T-helper 2 cell treated with Interferon-gamma antibody and Interleukin-4, amounts not matched to agents 5 μg/mL and 100 μg/mL, for 36 hours (primary cell): ENCODE measurements at regions not wholly inside any gene's neighbourhood (a gene's known extent, or its start where the extent isn't known, plus 50 kb on each side); places are given as distances from the start of the nearest gene placed in this dataset.

ENCODE experiments used
- DNase-seq: peaks from one replicate; pipeline ENCODE4 v3.0.0; 2021; ENCODE audit warnings: low spot score
- H3K27ac Mint-ChIP-seq: one replicate; pipeline ENCODE4 v1.8.0; 2021; ENCODE audit warnings: mild to moderate bottlenecking, mixed read lengths
- H3K27me3 Mint-ChIP-seq: one replicate; pipeline ENCODE4 v1.8.0; 2021; ENCODE audit warnings: low read depth, mixed read lengths
- H3K36me3 Mint-ChIP-seq: one replicate; pipeline ENCODE4 v1.8.0; 2021; ENCODE audit warnings: low read depth, mixed read lengths
- H3K4me1 Mint-ChIP-seq: one replicate; pipeline ENCODE4 v1.8.0; 2021; ENCODE audit warnings: low read depth, mixed read lengths
- H3K4me3 Mint-ChIP-seq: one replicate; pipeline ENCODE4 v1.8.0; 2022; ENCODE audit warnings: mild to moderate bottlenecking, moderate library complexity, mixed read lengths
- H3K9me3 Mint-ChIP-seq: one replicate; pipeline ENCODE4 v1.8.0; 2021; ENCODE audit warnings: mixed read lengths

DNA sequence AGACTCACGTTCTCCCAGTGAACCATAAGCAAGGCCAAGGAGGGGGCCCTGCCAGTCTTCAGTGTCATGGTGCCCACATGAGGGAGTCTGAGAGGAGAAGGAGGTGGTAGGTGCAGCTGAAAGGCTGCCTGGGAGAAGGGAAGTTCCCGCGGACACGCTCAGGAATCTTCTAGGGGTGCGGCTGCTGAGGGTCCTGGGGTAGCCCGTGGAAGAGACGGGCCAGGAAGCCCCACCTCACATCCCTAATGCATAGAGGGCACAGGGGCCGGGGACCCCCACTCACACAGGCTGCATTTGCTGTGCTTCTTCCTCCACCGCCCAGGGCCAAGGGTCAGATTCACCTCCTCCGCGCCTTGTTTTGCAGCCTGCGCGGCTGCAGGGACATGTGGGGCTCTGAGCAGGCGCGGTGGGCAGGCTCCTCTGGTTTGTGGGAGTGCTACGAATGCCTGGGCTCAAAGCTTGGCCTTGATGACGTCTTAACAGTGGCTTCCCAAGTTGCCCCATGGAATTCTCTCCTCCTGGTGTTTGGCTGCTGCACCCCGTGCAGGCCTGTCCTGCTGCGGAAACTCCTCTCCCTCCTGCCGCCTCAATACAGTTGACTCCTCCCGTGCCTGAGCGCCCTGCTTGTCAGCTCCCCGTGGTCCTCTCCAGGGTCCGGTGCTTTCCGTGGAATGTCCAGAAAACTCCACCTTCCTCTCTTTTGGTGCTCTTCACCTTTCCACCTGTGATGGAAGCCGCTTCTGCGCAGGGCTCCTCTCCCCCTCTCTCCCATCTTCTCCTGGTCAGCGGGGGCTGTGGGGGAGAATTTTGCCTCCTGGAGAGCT, 95.7 kb downstream of the VAPA start:
- no peaks in the 10 kb centered on the region for H3K9me3 Mint-ChIP-seq
- no peak overlapping the region for H3K4me3 Mint-ChIP-seq
- H3K27ac Mint-ChIP-seq = no peak overlapping the region
- no peaks in the 10 kb centered on the region for H3K36me3 Mint-ChIP-seq
- no peaks in the 10 kb centered on the region for H3K27me3 Mint-ChIP-seq
- no peak for DNase-seq
- H3K4me1 Mint-ChIP-seq = no peaks in the 10 kb centered on the region

DNA sequence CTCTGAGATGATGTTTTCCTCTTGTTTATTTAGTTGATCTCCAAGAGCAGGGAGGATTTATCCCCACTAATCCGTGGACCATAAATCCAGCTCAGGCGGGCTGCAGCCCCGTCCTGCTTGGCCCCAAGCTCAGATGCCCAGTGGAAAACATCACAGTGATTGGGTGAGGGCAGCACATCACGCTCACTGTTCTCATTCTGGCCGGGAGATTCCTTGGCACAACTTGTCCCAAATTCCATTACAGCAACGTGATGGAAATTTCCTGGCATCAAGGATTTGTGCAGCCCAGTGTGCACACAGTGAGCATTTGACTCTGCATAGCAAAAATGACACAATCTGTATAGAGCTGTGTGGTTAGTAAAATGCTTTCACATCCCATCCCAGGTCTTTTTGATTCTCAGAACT, 96.8 kb downstream of the VAPA start:
- H3K36me3 Mint-ChIP-seq = no peaks in the 10 kb centered on the region
- H3K4me1 Mint-ChIP-seq = no peaks in the 10 kb centered on the region
- no peak overlapping the region for H3K4me3 Mint-ChIP-seq

GRCh38 chr18:10011061-10011460, 97.2 kb downstream of the VAPA start:
- Mint-ChIP-seq H3K4me3 (no peak overlapping the region), H3K27ac (no peak overlapping the region), H3K36me3 (no peaks in the 10 kb centered on the region), H3K4me1 (peaks cover under 1% of the 10 kb centered on the region), H3K9me3 (no peaks in the 10 kb centered on the region), H3K27me3 (peaks cover 2% of the 10 kb centered on the region)
- no peak for DNase-seq

More for the DNA sequence above, 96.8 kb downstream of the VAPA start:
- H3K27me3 Mint-ChIP-seq = peaks cover 2% of the 10 kb centered on the region
- no peaks in the 10 kb centered on the region for H3K9me3 Mint-ChIP-seq
- no peak for DNase-seq
- no peak overlapping the region for H3K27ac Mint-ChIP-seq

DNA sequence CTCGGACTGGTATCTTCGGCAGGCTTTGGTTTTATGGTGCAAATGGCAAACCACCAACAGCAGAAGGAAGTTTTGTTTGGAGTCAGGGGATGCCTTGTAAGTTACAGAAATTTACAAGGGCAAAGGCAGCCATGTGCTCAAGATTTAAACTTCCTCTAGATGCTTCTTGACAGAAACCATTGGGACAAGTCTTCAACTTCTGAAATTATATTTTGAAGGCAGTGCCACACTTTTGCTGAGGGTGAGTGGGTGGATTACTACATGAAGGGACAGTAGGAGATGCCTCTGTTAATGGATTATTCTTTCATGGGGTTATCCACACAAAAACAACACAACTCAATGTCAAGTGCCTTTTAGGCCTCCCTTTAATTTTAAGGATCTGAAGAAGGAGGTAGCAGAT, 97.9 kb downstream of the VAPA start:
- no peak overlapping the region for H3K27ac Mint-ChIP-seq
- no peak for DNase-seq
- H3K9me3 Mint-ChIP-seq = no peaks in the 10 kb centered on the region
- H3K4me1 Mint-ChIP-seq = peaks cover 7% of the 10 kb centered on the region
- H3K27me3 Mint-ChIP-seq = peaks cover 2% of the 10 kb centered on the region
- no peak overlapping the region for H3K4me3 Mint-ChIP-seq
- no peaks in the 10 kb centered on the region for H3K36me3 Mint-ChIP-seq

DNA sequence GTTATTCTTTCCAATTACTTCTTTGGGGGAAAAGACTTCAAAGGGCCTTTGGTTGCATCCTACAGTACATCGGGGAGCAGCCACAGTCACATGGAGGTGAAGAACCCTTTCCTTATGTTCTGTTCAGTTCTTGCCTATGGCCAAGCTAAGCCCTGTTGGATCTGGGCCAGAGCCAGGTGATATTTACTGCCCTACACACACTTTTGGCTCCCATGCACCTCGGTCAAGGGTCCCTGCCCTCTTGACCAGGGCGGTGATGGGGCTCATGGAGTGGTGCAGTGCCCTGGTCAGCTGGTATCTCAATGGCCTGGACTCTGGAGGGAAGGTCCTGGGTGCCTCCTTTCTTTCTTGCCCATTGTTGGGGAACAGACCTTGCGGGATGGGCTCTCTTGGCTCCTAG, 98.7 kb downstream of the VAPA start:
- DNase-seq = no peak
- H3K27ac Mint-ChIP-seq = no peak overlapping the region
- peaks cover 2% of the 10 kb centered on the region for H3K27me3 Mint-ChIP-seq
- no peak overlapping the region for H3K4me3 Mint-ChIP-seq
- H3K9me3 Mint-ChIP-seq = no peaks in the 10 kb centered on the region
- H3K36me3 Mint-ChIP-seq = no peaks in the 10 kb centered on the region
- H3K4me1 Mint-ChIP-seq = peaks cover 7% of the 10 kb centered on the region

DNA sequence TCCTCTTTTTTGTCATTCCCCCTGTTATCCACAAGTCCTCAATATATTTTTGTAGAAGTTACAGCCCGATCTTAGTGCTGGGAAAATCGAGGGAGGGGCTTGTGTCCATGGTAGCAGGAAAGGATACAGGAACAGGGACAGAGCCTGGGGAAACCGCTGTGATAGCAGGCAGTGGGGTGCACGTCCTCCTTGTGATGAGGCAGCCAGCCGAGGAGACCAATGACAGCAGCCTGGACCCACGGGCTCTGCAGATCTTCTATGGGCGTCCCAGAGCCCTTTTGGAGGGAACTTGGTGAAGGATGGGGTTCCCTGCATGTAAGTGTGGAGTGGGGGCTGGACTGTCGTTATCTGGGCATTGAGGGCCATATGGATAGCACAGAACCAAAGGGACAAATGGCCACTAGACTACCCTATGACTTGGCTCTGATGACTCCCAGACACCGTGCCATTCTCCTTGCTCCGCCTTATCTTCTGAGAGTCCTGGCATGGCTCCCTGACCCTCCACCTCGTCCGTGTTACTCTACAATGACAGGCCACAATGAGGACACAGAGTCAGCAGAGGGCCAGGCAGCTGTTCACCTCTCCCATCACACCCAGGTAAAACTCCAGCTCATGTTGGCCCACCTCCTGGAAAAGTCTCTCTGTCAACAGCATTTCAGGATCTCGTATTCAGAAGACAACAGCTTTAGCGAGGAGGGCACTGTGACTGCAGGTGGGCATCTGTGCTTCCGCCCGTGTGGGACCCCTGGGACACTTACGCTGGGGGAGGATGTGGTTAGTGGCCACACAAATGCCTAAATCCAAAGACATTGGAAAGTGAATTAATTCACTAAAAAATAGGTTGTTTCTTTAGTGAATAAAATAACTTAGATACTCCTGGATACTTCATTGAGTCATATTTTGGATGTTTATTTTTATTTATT, 100.1 kb downstream of the VAPA start:
- H3K27ac Mint-ChIP-seq = no peak overlapping the region
- no peaks in the 10 kb centered on the region for H3K36me3 Mint-ChIP-seq
- no peak for DNase-seq
- H3K4me1 Mint-ChIP-seq = peaks cover 7% of the 10 kb centered on the region
- peaks cover 2% of the 10 kb centered on the region for H3K27me3 Mint-ChIP-seq
- no peak overlapping the region for H3K4me3 Mint-ChIP-seq
- no peaks in the 10 kb centered on the region for H3K9me3 Mint-ChIP-seq

- no peaks in the 10 kb centered on the region for H3K9me3 Mint-ChIP-seq
Measured at GRCh38 chr18:10015288-10015701, 101.5 kb downstream of the VAPA start.

DNA sequence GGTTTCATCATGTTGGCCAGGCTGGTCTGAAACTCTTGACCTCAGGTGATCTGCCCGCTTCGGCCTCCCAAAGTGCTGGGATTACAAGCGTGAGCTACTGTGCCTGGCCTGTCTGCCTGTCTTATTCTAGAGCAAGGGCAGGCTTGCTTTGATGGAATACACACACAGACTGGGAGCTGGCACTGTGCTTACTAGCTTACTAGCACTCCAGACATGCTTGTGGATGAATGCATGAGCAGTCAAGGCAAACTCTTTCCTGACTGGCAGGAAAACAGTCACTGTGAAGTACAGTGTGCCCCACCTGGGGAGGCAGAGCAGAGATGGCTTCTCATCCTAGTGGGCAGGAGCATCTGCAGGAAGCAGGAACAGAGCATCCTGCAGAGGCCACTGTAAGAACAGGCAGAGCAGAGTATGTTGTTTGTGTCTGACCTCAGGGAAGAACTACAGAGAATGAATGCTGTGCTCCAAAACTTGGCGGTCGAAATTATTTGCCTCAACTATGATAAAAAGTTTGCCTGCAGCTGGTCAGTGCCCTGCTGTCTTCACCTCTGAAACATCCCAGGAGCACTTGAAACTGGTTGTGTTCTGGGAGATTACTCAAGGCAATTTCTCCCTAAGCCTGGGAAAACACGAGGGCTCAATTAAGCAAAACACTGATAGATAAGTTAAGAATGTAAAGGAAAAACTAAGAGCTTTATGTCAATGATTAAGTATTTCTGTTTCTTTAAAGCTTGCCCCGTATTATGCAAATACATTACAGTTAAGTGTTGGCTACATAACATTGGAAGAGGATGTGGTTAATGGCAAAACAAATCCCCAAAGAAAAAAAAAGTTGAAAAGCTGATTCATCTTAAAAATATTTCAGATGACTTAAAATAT, 102.4 kb downstream of the VAPA start:
- no peaks in the 10 kb centered on the region for H3K36me3 Mint-ChIP-seq
- H3K27me3 Mint-ChIP-seq = peaks cover 2% of the 10 kb centered on the region
- no peak overlapping the region for H3K27ac Mint-ChIP-seq
- DNase-seq = no peak
- no peak overlapping the region for H3K4me3 Mint-ChIP-seq
- H3K4me1 Mint-ChIP-seq = peaks cover 7% of the 10 kb centered on the region
- no peaks in the 10 kb centered on the region for H3K9me3 Mint-ChIP-seq

More at GRCh38 chr18:10015288-10015701, 101.5 kb downstream of the VAPA start:
- Mint-ChIP-seq H3K27ac (no peak overlapping the region), H3K4me1 (peaks cover 7% of the 10 kb centered on the region), H3K36me3 (no peaks in the 10 kb centered on the region), H3K4me3 (no peak overlapping the region), H3K27me3 (peaks cover 2% of the 10 kb centered on the region)
- no peak for DNase-seq

- H3K9me3 Mint-ChIP-seq = no peaks in the 10 kb centered on the region
- no peak overlapping the region for H3K27ac Mint-ChIP-seq
- H3K4me3 Mint-ChIP-seq = no peak overlapping the region
- no peak for DNase-seq
- H3K36me3 Mint-ChIP-seq = no peaks in the 10 kb centered on the region
- H3K4me1 Mint-ChIP-seq = peaks cover 7% of the 10 kb centered on the region
- H3K27me3 Mint-ChIP-seq = peaks cover 2% of the 10 kb centered on the region
Measured at GRCh38 chr18:10017043-10017442, 103.2 kb downstream of the VAPA start.

DNA sequence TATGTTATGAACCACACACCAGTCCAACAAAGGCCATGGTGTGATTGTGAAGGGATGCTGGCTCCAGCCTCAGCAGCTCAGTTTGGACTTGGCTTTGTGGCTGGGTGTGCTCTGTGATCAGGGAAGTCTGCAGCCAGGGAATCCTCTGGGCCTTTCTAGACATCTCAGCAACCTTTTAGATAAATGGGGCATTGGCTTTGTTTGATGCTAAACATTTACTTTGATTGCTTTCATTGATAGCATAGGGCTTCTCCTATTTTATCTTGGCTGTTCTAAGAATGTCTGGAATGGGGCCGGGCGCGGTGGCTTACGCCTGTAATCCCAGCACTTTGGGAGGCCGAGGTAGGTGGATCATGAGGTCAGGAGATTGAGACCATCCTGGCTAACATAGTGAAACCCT, 104.5 kb downstream of the VAPA start:
- Mint-ChIP-seq H3K9me3 (no peaks in the 10 kb centered on the region), H3K4me1 (peaks cover 7% of the 10 kb centered on the region), H3K27me3 (peaks cover 2% of the 10 kb centered on the region), H3K4me3 (no peak overlapping the region), H3K36me3 (no peaks in the 10 kb centered on the region), H3K27ac (no peak overlapping the region)
- DNase-seq = no peak

DNA sequence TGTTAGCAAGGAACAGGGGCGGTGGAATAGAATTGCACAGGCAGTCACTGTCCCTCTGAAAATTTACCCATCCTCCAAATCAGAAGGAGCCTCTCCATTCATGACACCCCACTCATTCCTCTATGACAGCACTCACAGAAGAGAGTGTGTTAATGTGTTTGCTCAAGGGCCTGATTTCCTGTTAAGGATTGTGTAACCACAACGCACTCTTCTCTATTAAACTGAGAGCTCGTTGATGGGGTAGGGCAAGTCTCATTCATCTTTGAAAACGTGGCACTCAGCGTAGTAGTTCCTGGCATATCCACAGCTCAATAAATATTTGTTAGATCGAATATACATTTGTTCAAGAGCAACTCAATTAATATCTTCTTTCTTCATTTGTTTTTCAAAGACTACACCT, 106.4 kb downstream of the VAPA start:
- peaks cover 7% of the 10 kb centered on the region for H3K4me1 Mint-ChIP-seq
- no peak for DNase-seq
- peaks cover 1% of the 10 kb centered on the region for H3K27me3 Mint-ChIP-seq
- no peak overlapping the region for H3K4me3 Mint-ChIP-seq
- H3K36me3 Mint-ChIP-seq = no peaks in the 10 kb centered on the region
- H3K9me3 Mint-ChIP-seq = no peaks in the 10 kb centered on the region
- H3K27ac Mint-ChIP-seq = no peak overlapping the region

DNA sequence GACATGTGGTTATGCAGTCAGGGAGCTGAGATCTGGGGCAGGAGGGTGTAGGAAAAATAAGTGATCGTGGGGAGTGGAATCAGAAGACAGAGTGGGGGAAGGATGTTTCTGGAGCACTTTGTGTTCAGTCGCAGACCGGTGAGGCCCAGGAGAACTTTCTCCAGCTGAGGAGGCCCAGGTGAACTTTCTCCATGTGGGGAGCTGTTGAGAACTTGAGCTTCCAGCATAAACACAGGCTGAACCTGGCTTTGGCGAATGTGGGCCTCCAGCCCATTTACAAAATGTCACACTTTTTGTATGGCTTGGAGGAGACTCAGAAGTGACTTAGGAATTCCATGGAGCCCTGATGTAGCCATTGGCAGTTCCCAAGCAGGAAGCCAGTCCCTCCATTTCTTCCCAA, 108.5 kb downstream of the VAPA start:
- Mint-ChIP-seq H3K9me3 (no peaks in the 10 kb centered on the region), H3K27me3 (no peaks in the 10 kb centered on the region), H3K4me3 (no peak overlapping the region), H3K36me3 (no peaks in the 10 kb centered on the region), H3K27ac (no peak overlapping the region), H3K4me1 (no peaks in the 10 kb centered on the region)
- DNase-seq = no peak

DNA sequence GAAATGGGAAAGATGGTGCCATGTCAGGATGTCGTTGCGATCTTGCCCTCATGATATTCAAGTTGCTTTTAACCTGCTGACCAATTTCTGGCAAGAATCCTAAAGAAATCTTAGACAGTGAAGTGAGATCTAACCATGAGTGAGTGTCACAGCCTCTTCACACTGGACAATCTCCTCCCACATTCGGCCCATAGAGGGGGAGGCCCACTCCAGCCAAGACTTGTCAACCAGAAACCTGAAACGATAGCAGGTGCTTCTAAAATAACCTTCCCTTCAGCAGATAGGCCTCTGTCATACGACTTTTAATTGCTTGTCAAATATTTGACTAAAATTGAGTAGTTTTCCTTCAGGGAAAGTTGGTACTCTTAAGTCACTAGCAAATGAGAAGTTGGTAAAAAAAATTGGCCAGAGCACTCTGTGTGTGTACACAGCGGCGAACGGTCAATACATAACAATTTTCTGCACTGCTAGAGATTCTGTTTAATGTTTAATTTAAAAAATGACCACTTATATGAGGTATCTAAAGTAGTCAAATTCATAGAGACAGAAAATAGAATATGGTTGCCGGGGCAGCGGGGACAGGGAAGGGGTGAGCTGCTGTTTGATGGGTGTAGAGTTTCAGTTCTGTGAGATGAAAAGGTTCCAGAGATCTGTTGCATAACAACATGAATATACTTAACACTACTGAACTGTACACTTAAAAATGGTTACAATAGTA, 110.2 kb downstream of the VAPA start:
- DNase-seq = no peak
- Mint-ChIP-seq H3K4me3 (no peak overlapping the region), H3K27me3 (no peaks in the 10 kb centered on the region), H3K27ac (no peak overlapping the region), H3K9me3 (no peaks in the 10 kb centered on the region), H3K4me1 (no peaks in the 10 kb centered on the region), H3K36me3 (no peaks in the 10 kb centered on the region)
